ENCODE measurements at regions not wholly inside any gene's neighbourhood (a gene's known extent, or its start where the extent isn't known, plus 50 kb on each side); places are given as distances from the start of the nearest gene placed in this dataset.

GRCh38 chr10:124265391-124265745 lies 153.4 kb downstream of the OAT start:
- H3K27me3 ChIP-seq (ENCODE audit: control insufficient read depth, insufficient read depth, low read length), result no peaks in the 10 kb centered on the region
- no peak overlapping the region for H3K4me3 ChIP-seq (ENCODE audit: low read length)
- no peak overlapping the region for H3K27ac ChIP-seq (ENCODE audit: low read length)
- DNase-seq (ENCODE audit: low read depth, low spot score), result no peak
- H3K4me1 ChIP-seq (ENCODE audit: control insufficient read depth, insufficient read depth, low read length), result no peaks in the 10 kb centered on the region; the same call in 1 of the 2 replicates
- no peaks in the 10 kb centered on the region for H3K36me3 ChIP-seq (ENCODE audit: control insufficient read depth, insufficient read depth, low read length)
- no peaks in the 10 kb centered on the region for H3K9me3 ChIP-seq (ENCODE audit: control insufficient read depth, insufficient read depth, low read length)
- no CpG with 5 or more reads among the region's 1 CpG for WGBS (ENCODE audit: insufficient coverage, insufficient read length)

- WGBS (ENCODE audit: insufficient coverage, insufficient read length), result no CpG with 5 or more reads among the region's 17 CpGs
- H3K4me1 ChIP-seq (ENCODE audit: control insufficient read depth, insufficient read depth, low read length), result no peaks in the 10 kb centered on the region; the same call in 1 of the 2 replicates
- no peaks in the 10 kb centered on the region for H3K9me3 ChIP-seq (ENCODE audit: control insufficient read depth, insufficient read depth, low read length)
- no peaks in the 10 kb centered on the region for H3K27me3 ChIP-seq (ENCODE audit: control insufficient read depth, insufficient read depth, low read length)
- no peaks in the 10 kb centered on the region for H3K36me3 ChIP-seq (ENCODE audit: control insufficient read depth, insufficient read depth, low read length)
- no peak overlapping the region for H3K27ac ChIP-seq (ENCODE audit: low read length)
- no peak overlapping the region for H3K4me3 ChIP-seq (ENCODE audit: low read length)
- no peak for DNase-seq (ENCODE audit: low read depth, low spot score)
Measured at GRCh38 chr10:124264711-124265390, 153.9 kb downstream of the OAT start.

- Histone ChIP-seq H3K9me3 (ENCODE audit: control insufficient read depth, insufficient read depth, low read length) (no peaks in the 10 kb centered on the region), H3K4me1 (ENCODE audit: control insufficient read depth, insufficient read depth, low read length) (no peaks in the 10 kb centered on the region; the same call in 1 of the 2 replicates), H3K4me3 (ENCODE audit: low read length) (no peak overlapping the region), H3K27me3 (ENCODE audit: control insufficient read depth, insufficient read depth, low read length) (no peaks in the 10 kb centered on the region), H3K27ac (ENCODE audit: low read length) (no peak overlapping the region), H3K36me3 (ENCODE audit: control insufficient read depth, insufficient read depth, low read length) (no peaks in the 10 kb centered on the region)
- no peak for DNase-seq (ENCODE audit: low read depth, low spot score)
- no CpG with 5 or more reads among the region's 7 CpGs for WGBS (ENCODE audit: insufficient coverage, insufficient read length)
Measured at GRCh38 chr10:124264271-124264670, 154.5 kb downstream of the OAT start.

- Histone ChIP-seq H3K27me3 (ENCODE audit: control insufficient read depth, insufficient read depth, low read length) (no peaks in the 10 kb centered on the region), H3K4me3 (ENCODE audit: low read length) (no peak overlapping the region), H3K4me1 (ENCODE audit: control insufficient read depth, insufficient read depth, low read length) (no peaks in the 10 kb centered on the region; the same call in 1 of the 2 replicates), H3K9me3 (ENCODE audit: control insufficient read depth, insufficient read depth, low read length) (no peaks in the 10 kb centered on the region), H3K36me3 (ENCODE audit: control insufficient read depth, insufficient read depth, low read length) (no peaks in the 10 kb centered on the region), H3K27ac (ENCODE audit: low read length) (no peak overlapping the region)
- no peak for DNase-seq (ENCODE audit: low read depth, low spot score)
- no CpG with 5 or more reads among the region's 5 CpGs for WGBS (ENCODE audit: insufficient coverage, insufficient read length)
Measured at GRCh38 chr10:124263726-124264125, 155.0 kb downstream of the OAT start.

GRCh38 chr10:124262971-124263370 lies 155.8 kb downstream of the OAT start:
- Histone ChIP-seq H3K36me3 (ENCODE audit: control insufficient read depth, insufficient read depth, low read length) (no peaks in the 10 kb centered on the region), H3K27me3 (ENCODE audit: control insufficient read depth, insufficient read depth, low read length) (no peaks in the 10 kb centered on the region), H3K4me1 (ENCODE audit: control insufficient read depth, insufficient read depth, low read length) (no peaks in the 10 kb centered on the region; the same call in 1 of the 2 replicates), H3K9me3 (ENCODE audit: control insufficient read depth, insufficient read depth, low read length) (no peaks in the 10 kb centered on the region), H3K27ac (ENCODE audit: low read length) (no peak overlapping the region), H3K4me3 (ENCODE audit: low read length) (no peak overlapping the region)
- WGBS (ENCODE audit: insufficient coverage, insufficient read length), result no CpG with 5 or more reads among the region's 7 CpGs
- no peak for DNase-seq (ENCODE audit: low read depth, low spot score)

GRCh38 chr10:124262234-124262865 lies 156.4 kb downstream of the OAT start:
- Histone ChIP-seq H3K27me3 (ENCODE audit: control insufficient read depth, insufficient read depth, low read length) (no peaks in the 10 kb centered on the region), H3K27ac (ENCODE audit: low read length) (no peak overlapping the region), H3K4me1 (ENCODE audit: control insufficient read depth, insufficient read depth, low read length) (no peaks in the 10 kb centered on the region; the same call in 1 of the 2 replicates), H3K36me3 (ENCODE audit: control insufficient read depth, insufficient read depth, low read length) (no peaks in the 10 kb centered on the region), H3K9me3 (ENCODE audit: control insufficient read depth, insufficient read depth, low read length) (no peaks in the 10 kb centered on the region), H3K4me3 (ENCODE audit: low read length) (no peak overlapping the region)
- no peak for DNase-seq (ENCODE audit: low read depth, low spot score)
- no CpG with 5 or more reads among the region's 11 CpGs for WGBS (ENCODE audit: insufficient coverage, insufficient read length)

GRCh38 chr10:124259139-124259825 lies 159.4 kb downstream of the OAT start:
- Histone ChIP-seq H3K27ac (ENCODE audit: low read length) (no peak overlapping the region), H3K9me3 (ENCODE audit: control insufficient read depth, insufficient read depth, low read length) (no peaks in the 10 kb centered on the region), H3K4me1 (ENCODE audit: control insufficient read depth, insufficient read depth, low read length) (no peaks in the 10 kb centered on the region; the same call in 1 of the 2 replicates), H3K27me3 (ENCODE audit: control insufficient read depth, insufficient read depth, low read length) (no peaks in the 10 kb centered on the region), H3K36me3 (ENCODE audit: control insufficient read depth, insufficient read depth, low read length) (no peaks in the 10 kb centered on the region), H3K4me3 (ENCODE audit: low read length) (no peak overlapping the region)
- DNase-seq (ENCODE audit: low read depth, low spot score), result no peak
- no CpG with 5 or more reads among the region's 7 CpGs for WGBS (ENCODE audit: insufficient coverage, insufficient read length)

GRCh38 chr10:124257781-124258180 lies 160.9 kb downstream of the OAT start:
- Histone ChIP-seq H3K9me3 (ENCODE audit: control insufficient read depth, insufficient read depth, low read length) (no peaks in the 10 kb centered on the region), H3K27ac (ENCODE audit: low read length) (no peak overlapping the region), H3K4me3 (ENCODE audit: low read length) (no peak overlapping the region), H3K27me3 (ENCODE audit: control insufficient read depth, insufficient read depth, low read length) (no peaks in the 10 kb centered on the region), H3K4me1 (ENCODE audit: control insufficient read depth, insufficient read depth, low read length) (no peaks in the 10 kb centered on the region; the same call in 1 of the 2 replicates), H3K36me3 (ENCODE audit: control insufficient read depth, insufficient read depth, low read length) (no peaks in the 10 kb centered on the region)
- no CpG with 5 or more reads among the region's 6 CpGs for WGBS (ENCODE audit: insufficient coverage, insufficient read length)
- no peak for DNase-seq (ENCODE audit: low read depth, low spot score)

GRCh38 chr10:124256151-124256550 lies 162.6 kb downstream of the OAT start:
- WGBS (ENCODE audit: insufficient coverage, insufficient read length), result no CpG with 5 or more reads among the region's 6 CpGs
- no peak for DNase-seq (ENCODE audit: low read depth, low spot score)
- H3K4me3 ChIP-seq (ENCODE audit: low read length), result no peak overlapping the region
- no peaks in the 10 kb centered on the region for H3K9me3 ChIP-seq (ENCODE audit: control insufficient read depth, insufficient read depth, low read length)
- no peaks in the 10 kb centered on the region for H3K27me3 ChIP-seq (ENCODE audit: control insufficient read depth, insufficient read depth, low read length)
- H3K36me3 ChIP-seq (ENCODE audit: control insufficient read depth, insufficient read depth, low read length), result no peaks in the 10 kb centered on the region
- H3K27ac ChIP-seq (ENCODE audit: low read length), result no peak overlapping the region
- no peaks in the 10 kb centered on the region for H3K4me1 ChIP-seq (ENCODE audit: control insufficient read depth, insufficient read depth, low read length)

GRCh38 chr10:124255556-124255955 lies 162.2 kb upstream of the CHST15 start:
- Histone ChIP-seq H3K27me3 (ENCODE audit: control insufficient read depth, insufficient read depth, low read length) (no peaks in the 10 kb centered on the region), H3K4me3 (ENCODE audit: low read length) (no peak overlapping the region), H3K27ac (ENCODE audit: low read length) (no peak overlapping the region), H3K4me1 (ENCODE audit: control insufficient read depth, insufficient read depth, low read length) (no peaks in the 10 kb centered on the region), H3K36me3 (ENCODE audit: control insufficient read depth, insufficient read depth, low read length) (no peaks in the 10 kb centered on the region), H3K9me3 (ENCODE audit: control insufficient read depth, insufficient read depth, low read length) (no peaks in the 10 kb centered on the region)
- no peak for DNase-seq (ENCODE audit: low read depth, low spot score)
- no CpG with 5 or more reads among the region's 5 CpGs for WGBS (ENCODE audit: insufficient coverage, insufficient read length)

Measured in iPS DF 6.9 (cell line).